ENCODE measurements at regions not wholly inside any gene's neighbourhood (a gene's known extent, or its start where the extent isn't known, plus 50 kb on each side); places are given as distances from the start of the nearest gene placed in this dataset.

DNA sequence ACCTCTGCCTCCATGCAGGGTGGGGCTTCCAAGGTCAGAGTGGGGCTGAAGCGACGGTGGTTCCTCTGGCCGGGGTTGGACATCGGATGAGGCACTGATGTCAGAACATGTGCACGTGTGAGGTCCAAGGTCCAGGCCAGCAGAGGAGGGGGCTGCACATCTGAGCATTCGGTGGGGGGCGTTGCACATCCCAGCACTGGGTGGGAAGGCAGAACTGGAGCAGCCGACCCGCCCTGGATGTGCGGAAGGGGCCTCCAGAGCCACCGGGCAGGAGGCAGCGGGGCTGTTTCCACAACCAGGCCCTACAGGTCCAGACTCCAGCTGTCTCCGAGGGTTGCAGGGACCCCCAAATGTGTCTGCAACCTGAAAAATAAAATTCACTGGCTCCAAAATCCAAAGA, 271.0 kb downstream of the CTTN start:
- no peak for DNase-seq (ENCODE audit: low spot score)
- Histone ChIP-seq H3F3A (ENCODE audit: low read depth) (no peaks in the 10 kb centered on the region), H3K79me2 (ENCODE audit: low read depth) (no peaks in the 10 kb centered on the region), H3K27me3 (no peaks in the 10 kb centered on the region), H3K9ac (no peak overlapping the region), H3K36me3 (no peaks in the 10 kb centered on the region), H2AFZ (replicated peaks) (no peak overlapping the region), H3K4me3 (no peak overlapping the region), H3K4me1 (peaks cover 4% of the 10 kb centered on the region), H3K4me2 (no peak overlapping the region), H4K20me1 (ENCODE audit: low read depth) (no peaks in the 10 kb centered on the region), H3K9me3 (ENCODE audit: low read depth) (no peaks in the 10 kb centered on the region), H3K27ac (no peak overlapping the region)
- Mint-ChIP-seq H3K27ac (no peak overlapping the region), H3K4me1 (peaks cover 14% of the 10 kb centered on the region), H3K36me3 (no peaks in the 10 kb centered on the region), H3K9me3 (no peaks in the 10 kb centered on the region), H3K4me3 (no peak overlapping the region), H3K27me3 (ENCODE audit: insufficient read depth, low read depth) (peaks cover 2% of the 10 kb centered on the region)
- TF ChIP-seq, protein P1, sequence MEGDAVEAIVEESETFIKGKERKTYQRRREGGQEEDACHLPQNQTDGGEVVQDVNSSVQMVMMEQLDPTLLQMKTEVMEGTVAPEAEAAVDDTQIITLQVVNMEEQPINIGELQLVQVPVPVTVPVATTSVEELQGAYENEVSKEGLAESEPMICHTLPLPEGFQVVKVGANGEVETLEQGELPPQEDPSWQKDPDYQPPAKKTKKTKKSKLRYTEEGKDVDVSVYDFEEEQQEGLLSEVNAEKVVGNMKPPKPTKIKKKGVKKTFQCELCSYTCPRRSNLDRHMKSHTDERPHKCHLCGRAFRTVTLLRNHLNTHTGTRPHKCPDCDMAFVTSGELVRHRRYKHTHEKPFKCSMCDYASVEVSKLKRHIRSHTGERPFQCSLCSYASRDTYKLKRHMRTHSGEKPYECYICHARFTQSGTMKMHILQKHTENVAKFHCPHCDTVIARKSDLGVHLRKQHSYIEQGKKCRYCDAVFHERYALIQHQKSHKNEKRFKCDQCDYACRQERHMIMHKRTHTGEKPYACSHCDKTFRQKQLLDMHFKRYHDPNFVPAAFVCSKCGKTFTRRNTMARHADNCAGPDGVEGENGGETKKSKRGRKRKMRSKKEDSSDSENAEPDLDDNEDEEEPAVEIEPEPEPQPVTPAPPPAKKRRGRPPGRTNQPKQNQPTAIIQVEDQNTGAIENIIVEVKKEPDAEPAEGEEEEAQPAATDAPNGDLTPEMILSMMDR (IDR thresholded peaks at IDR 0.05) = no peak
- TF ChIP-seq EZH2phosphoT487 (IDR thresholded peaks at IDR 0.05) = no peak
- TF ChIP-seq EZH2 (IDR thresholded peaks at IDR 0.05) = no peak

DNA sequence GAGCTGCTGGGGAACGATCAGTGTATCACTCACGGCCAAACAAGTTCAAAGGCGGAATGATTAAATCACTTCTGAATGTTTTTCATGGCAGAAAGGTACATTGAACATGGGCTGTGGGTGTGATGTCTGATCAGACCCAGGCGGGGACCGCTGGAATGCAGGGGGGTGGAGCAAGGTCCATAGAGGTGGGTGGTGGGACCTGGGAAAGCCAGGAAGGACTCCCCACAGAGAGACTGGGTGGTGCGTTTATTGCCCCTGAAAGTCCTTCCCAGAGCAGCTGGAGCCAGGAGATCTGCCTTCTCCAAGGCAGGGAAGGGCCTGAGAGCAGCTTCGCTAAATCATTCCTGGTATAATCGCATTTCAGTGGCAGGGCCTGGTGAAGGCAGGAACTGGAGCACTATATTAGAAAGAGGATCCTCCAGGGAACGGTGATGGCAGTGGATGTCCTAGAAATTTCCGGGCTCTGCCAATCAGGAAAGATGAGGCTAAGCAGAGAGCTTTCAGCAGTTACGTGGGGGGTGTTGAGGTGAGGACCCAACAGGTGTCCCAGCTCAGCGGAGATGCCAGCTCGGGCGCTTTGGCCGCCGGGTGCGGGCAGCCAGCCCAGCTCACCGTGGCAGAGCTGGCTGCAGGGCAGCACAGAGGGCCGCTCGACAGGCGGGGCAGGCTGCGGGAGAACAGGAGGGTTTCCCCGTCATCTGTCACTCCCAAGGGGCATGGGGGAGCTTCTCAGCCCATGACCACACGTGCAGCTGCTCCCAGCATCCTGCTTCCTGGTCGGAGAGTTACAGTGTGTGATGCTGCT, 271.7 kb downstream of the CTTN start:
- Mint-ChIP-seq H3K27me3 (ENCODE audit: insufficient read depth, low read depth) (peaks cover 2% of the 10 kb centered on the region), H3K4me3 (no peak overlapping the region), H3K4me1 (peaks cover 11% of the 10 kb centered on the region), H3K9me3 (no peaks in the 10 kb centered on the region), H3K36me3 (no peaks in the 10 kb centered on the region), H3K27ac (peak overlapping the region; percentile 25)
- Histone ChIP-seq H2AFZ (replicated peaks) (no peak overlapping the region), H3K9me3 (ENCODE audit: low read depth) (no peaks in the 10 kb centered on the region), H3K4me2 (no peak overlapping the region), H4K20me1 (ENCODE audit: low read depth) (no peaks in the 10 kb centered on the region), H3K27ac (no peak overlapping the region), H3K27me3 (no peaks in the 10 kb centered on the region), H3K79me2 (ENCODE audit: low read depth) (no peaks in the 10 kb centered on the region), H3K9ac (no peak overlapping the region), H3K4me1 (peaks cover 4% of the 10 kb centered on the region), H3K4me3 (no peak overlapping the region), H3K36me3 (no peaks in the 10 kb centered on the region), H3F3A (ENCODE audit: low read depth) (no peaks in the 10 kb centered on the region)
- TF ChIP-seq EZH2 (IDR thresholded peaks at IDR 0.05) (no peak), EZH2phosphoT487 (IDR thresholded peaks at IDR 0.05) (no peak)
- TF ChIP-seq, protein P1 (IDR thresholded peaks at IDR 0.05) = no peak
- DNase-seq (ENCODE audit: low spot score) = no peak

DNA sequence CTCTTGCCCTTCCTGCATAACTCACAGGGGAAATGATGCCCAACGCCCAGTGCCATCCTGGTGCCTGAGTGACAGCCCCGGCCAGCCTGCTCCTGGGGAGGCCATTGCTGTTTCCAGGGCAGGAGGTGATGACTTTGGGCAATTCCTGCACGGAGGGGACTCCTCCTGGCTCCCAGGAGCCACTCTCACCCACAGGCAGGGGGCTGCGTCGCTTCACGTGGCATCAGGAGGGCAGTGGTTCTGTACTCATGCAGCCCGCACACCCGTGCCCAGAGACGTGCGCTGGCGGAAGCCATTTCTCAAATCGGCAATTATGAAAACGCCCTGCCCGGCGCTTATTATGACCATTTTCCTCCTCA, 272.3 kb downstream of the CTTN start:
- DNase-seq (ENCODE audit: low spot score) = no peak
- H3K9ac ChIP-seq = no peak overlapping the region
- TF ChIP-seq, protein P1 (IDR thresholded peaks at IDR 0.05) = no peak
- TF ChIP-seq EZH2phosphoT487 (IDR thresholded peaks at IDR 0.05) (no peak), EZH2 (IDR thresholded peaks at IDR 0.05) (no peak)
- H3K79me2 ChIP-seq (ENCODE audit: low read depth) = no peaks in the 10 kb centered on the region
- peaks cover 4% of the 10 kb centered on the region for H3K4me1 ChIP-seq
- Mint-ChIP-seq H3K27me3 (ENCODE audit: insufficient read depth, low read depth) (peaks cover 2% of the 10 kb centered on the region), H3K27ac (no peak overlapping the region), H3K4me1 (peaks cover 11% of the 10 kb centered on the region), H3K4me3 (no peak overlapping the region), H3K9me3 (no peaks in the 10 kb centered on the region), H3K36me3 (no peaks in the 10 kb centered on the region)
- no peaks in the 10 kb centered on the region for H3F3A ChIP-seq (ENCODE audit: low read depth)
- H3K27ac ChIP-seq = no peak overlapping the region
- H2AFZ ChIP-seq (replicated peaks) = no peak overlapping the region
- no peak overlapping the region for H3K4me3 ChIP-seq
- no peak overlapping the region for H3K4me2 ChIP-seq
- H4K20me1 ChIP-seq (ENCODE audit: low read depth) = no peaks in the 10 kb centered on the region
- H3K36me3 ChIP-seq = no peaks in the 10 kb centered on the region
- no peaks in the 10 kb centered on the region for H3K27me3 ChIP-seq
- no peaks in the 10 kb centered on the region for H3K9me3 ChIP-seq (ENCODE audit: low read depth)

Data from neural progenitor cell (in vitro differentiated cells).